Nephron progenitor cell (in vitro differentiated cells): ENCODE measurements at regions not wholly inside any gene's neighbourhood (a gene's known extent, or its start where the extent isn't known, plus 50 kb on each side); places are given as distances from the start of the nearest gene placed in this dataset.

Experiments
- DNase-seq: peaks from one replicate; pipeline ENCODE4 v3.0.0; 2021
- H3K27ac Mint-ChIP-seq: 2 replicates; pipeline ENCODE4 v1.8.0; 2021; ENCODE audit warnings: mild to moderate bottlenecking, moderate library complexity, mixed read lengths
- H3K27me3 Mint-ChIP-seq: 2 replicates; pipeline ENCODE4 v1.8.0; 2021; ENCODE audit warnings: mild to moderate bottlenecking, low read depth, mixed read lengths; ENCODE audit not compliant: poor library complexity
- H3K36me3 Mint-ChIP-seq: 2 replicates; pipeline ENCODE4 v1.8.0; 2021; ENCODE audit warnings: low read depth, mixed read lengths
- H3K4me1 Mint-ChIP-seq: 2 replicates; pipeline ENCODE4 v1.8.0; 2021; ENCODE audit warnings: mixed read lengths
- H3K4me3 Mint-ChIP-seq: 2 replicates; pipeline ENCODE4 v1.8.0; 2021; ENCODE audit warnings: mild to moderate bottlenecking, moderate library complexity, mixed read lengths
- H3K9me3 Mint-ChIP-seq: 2 replicates; pipeline ENCODE4 v1.8.0; 2021; ENCODE audit warnings: mild to moderate bottlenecking, moderate library complexity, mixed read lengths
- CTCF ChIP-seq: fragments of 200-600 bp; sonication (generic); IDR thresholded peaks from 2 replicates; pipeline ENCODE4 v1.5.0; 2021; ENCODE audit warnings: antibody characterized with exemption

- Mint-ChIP-seq H3K27me3 (peaks cover 9% of the 10 kb centered on the region), H3K27ac (no peak overlapping the region), H3K4me1 (peaks cover 12% of the 10 kb centered on the region), H3K9me3 (no peaks in the 10 kb centered on the region), H3K36me3 (no peaks in the 10 kb centered on the region), H3K4me3 (no peak overlapping the region)
- DNase-seq: no peak
- no peak for TF ChIP-seq CTCF
Measured at GRCh38 chr4:185931375-185931774, 119.4 kb upstream of the SORBS2 start.

GRCh38 chr4:185931986-185932385, 120.0 kb upstream of the SORBS2 start:
- H3K27ac Mint-ChIP-seq: no peak overlapping the region
- H3K4me1 Mint-ChIP-seq: peaks cover 12% of the 10 kb centered on the region
- H3K9me3 Mint-ChIP-seq: no peaks in the 10 kb centered on the region
- no peak for TF ChIP-seq CTCF
- H3K27me3 Mint-ChIP-seq: peaks cover 9% of the 10 kb centered on the region
- DNase-seq: no peak
- no peak overlapping the region for H3K4me3 Mint-ChIP-seq
- no peaks in the 10 kb centered on the region for H3K36me3 Mint-ChIP-seq

DNA sequence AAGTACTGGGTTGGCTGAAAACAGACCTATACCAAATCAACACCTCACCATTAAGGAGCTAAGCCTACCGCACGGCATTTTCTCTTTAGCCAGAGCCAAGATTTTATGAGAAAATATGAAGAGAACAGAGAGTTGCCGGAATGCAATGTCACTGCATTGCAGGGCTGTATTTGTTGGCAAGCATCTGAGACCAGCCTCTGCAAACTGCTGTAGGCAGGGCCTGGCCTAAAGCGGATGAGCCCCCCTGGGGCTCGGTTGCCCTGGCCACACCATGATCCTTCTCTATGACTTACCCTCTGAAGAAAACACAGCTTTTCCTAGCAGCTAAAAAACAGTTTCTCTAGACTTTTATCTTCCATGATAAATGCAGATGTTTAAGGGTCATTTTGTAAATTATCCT, 120.5 kb upstream of the SORBS2 start:
- Mint-ChIP-seq H3K27me3 (peaks cover 9% of the 10 kb centered on the region), H3K4me1 (peaks cover 12% of the 10 kb centered on the region), H3K27ac (no peak overlapping the region), H3K4me3 (no peak overlapping the region), H3K36me3 (no peaks in the 10 kb centered on the region), H3K9me3 (no peaks in the 10 kb centered on the region)
- TF ChIP-seq CTCF: no peak
- no peak for DNase-seq

DNA sequence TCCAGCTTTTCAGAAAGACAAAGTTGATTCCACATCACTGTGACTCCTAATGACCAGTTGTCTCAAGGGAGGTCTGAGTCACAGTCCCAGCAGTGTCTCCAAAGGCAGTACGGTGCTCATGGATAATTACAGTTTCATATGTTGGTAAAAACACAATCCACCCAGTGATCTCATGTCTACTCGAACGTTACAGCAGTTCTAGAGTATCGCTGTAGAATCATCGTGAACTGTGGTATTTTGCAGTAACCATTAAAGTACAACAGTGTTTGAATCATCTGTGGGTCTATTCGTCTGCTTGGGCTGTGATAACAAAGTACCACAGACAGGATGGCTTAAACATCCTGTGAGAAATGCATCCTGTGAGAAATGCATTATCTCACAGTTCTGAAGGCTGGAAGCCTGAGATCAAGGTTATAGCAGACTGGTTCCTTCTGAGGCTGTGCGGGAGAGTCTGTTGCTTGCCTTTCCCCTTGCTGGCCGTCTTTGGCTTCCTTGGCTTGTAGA, 121.1 kb upstream of the SORBS2 start:
- peaks cover 9% of the 10 kb centered on the region for H3K27me3 Mint-ChIP-seq
- H3K27ac Mint-ChIP-seq: no peak overlapping the region
- DNase-seq: no peak
- no peak overlapping the region for H3K4me3 Mint-ChIP-seq
- no peaks in the 10 kb centered on the region for H3K9me3 Mint-ChIP-seq
- TF ChIP-seq CTCF: no peak
- H3K36me3 Mint-ChIP-seq: no peaks in the 10 kb centered on the region
- H3K4me1 Mint-ChIP-seq: peaks cover 12% of the 10 kb centered on the region

DNA sequence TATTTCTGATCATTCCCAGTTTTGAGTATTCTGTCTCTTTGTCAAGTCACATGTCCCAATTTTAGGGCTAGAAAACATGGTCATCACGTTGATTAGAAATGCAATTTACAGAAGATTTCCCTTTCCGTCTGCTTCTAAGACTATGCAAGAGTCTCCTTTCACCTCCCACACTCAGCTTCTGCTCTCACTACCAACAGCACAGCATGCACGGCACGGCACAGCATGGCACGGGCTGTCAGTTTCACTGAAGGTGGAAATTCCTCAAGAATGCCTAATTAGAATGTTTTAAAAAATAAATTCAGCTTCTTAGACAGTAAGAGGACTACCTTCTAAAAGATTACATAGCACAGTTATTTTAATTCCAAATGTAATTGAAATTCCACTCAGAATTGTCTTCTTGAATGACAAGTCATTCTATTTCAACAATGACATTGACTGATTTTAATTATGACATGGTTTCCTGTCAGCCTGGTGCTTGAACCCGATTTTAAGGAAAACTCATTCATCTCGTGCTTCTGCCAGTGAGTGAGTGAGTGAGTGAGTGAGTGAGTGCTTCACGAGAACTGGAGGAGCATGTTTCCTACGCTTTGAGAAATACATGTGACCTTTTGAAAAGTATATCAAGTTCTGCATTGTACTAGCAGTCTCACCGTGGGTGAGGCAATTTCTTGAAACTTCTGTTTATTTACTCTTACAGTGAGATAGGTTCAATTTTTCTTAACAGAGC, 124.8 kb upstream of the SORBS2 start:
- Mint-ChIP-seq H3K4me3 (no peak overlapping the region), H3K9me3 (no peaks in the 10 kb centered on the region), H3K4me1 (peaks cover 12% of the 10 kb centered on the region), H3K27me3 (peaks cover 5% of the 10 kb centered on the region), H3K36me3 (no peaks in the 10 kb centered on the region), H3K27ac (no peak overlapping the region)
- TF ChIP-seq CTCF: no peak
- DNase-seq: no peak

DNA sequence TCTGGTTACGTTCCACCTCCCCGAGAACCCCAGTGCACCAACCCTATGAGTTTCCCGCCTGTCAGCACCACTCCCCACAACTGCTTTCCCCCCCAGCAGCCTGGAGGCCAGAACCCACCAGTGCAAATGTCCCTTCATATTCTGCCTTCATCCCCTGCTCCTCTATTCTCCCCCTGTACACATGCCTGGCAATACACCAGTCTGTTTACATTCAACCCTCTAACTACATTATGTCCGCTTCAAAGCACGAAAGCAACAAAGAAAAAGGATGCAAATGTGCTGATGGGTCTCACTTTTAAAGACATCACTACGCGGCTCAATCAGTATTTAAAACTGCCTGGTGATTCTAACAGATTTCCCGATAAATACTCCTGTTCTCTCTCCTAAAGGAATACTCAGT, 126.7 kb upstream of the SORBS2 start:
- Mint-ChIP-seq H3K27ac (no peak overlapping the region), H3K4me3 (no peak overlapping the region), H3K27me3 (peaks cover 5% of the 10 kb centered on the region), H3K9me3 (no peaks in the 10 kb centered on the region), H3K4me1 (no peaks in the 10 kb centered on the region), H3K36me3 (no peaks in the 10 kb centered on the region)
- no peak for TF ChIP-seq CTCF
- no peak for DNase-seq
